Testis (tissue), 2 donors: ENCODE measurements at regions not wholly inside any gene's neighbourhood (a gene's known extent, or its start where the extent isn't known, plus 50 kb on each side); places are given as distances from the start of the nearest gene placed in this dataset.

Source experiments
- DNase-seq: peaks from one replicate; pipeline ENCODE4 v3.0.0-alpha.2; 2019
- H3K27ac ChIP-seq, 2 donors: fragments of 200-600 bp; sonication (generic); one replicate each; pipeline ENCODE4 v1.5.1; 2019
- H3K27me3 ChIP-seq: fragments of 200-600 bp; sonication (generic); one replicate; pipeline ENCODE4 v1.5.1; 2019
- H3K36me3 ChIP-seq: fragments of 200-600 bp; sonication (generic); one replicate; pipeline ENCODE4 v1.5.1; 2017; ENCODE audit warnings: low read depth; ENCODE audit errors: missing control alignments
- H3K4me1 ChIP-seq: fragments of 200-600 bp; sonication (generic); one replicate; pipeline ENCODE4 v1.5.1; 2019
- H3K4me3 ChIP-seq, 2 donors: fragments of 200-600 bp; sonication (generic); one replicate each; pipeline ENCODE4 v1.5.1; 2017 to 2019
- H3K9me3 ChIP-seq: fragments of 200-600 bp; sonication (generic); one replicate; pipeline ENCODE4 v1.5.1; 2017
- CTCF ChIP-seq, 3 experiments: fragments of 450-650 bp in 2 of 3; fragments of 200-600 bp in 1 of 3; sonication (generic) in 1 of 3; IDR thresholded peaks; one replicate each; pipeline ENCODE4 v1.5.1; 2016 to 2019; ENCODE audit warnings: antibody characterized with exemption in 3 of 3, mild to moderate bottlenecking in 2 of 3, moderate library complexity in 1 of 3
- POLR2A ChIP-seq: fragments of 450-650 bp; IDR thresholded peaks from one replicate; pipeline ENCODE4 v1.6.1; 2017; ENCODE audit warnings: antibody characterized with exemption, mild to moderate bottlenecking, moderate library complexity
- WGBS, 2 donors: methylation state at CpG; one replicate each; pipeline ENCODE4 v1.1.5; 2018; 5-methylcytosine and 5-hydroxymethylcytosine counted together
- intact Hi-C: fragments of 100-400 bp; cut with DNase I; formaldehyde crosslinking; loops from one replicate; pipeline ENCODE4 v1.15.1; 2023; ENCODE audit warnings: low total_unique reads

- 24 to 32% methylated on average over 2 of the region's 2 CpGs for WGBS, 2 donors
- Histone ChIP-seq H3K36me3 (no peaks in the 10 kb centered on the region), H3K9me3 (no peaks in the 10 kb centered on the region), H3K4me3 (no peak overlapping the region), H3K27me3 (no peaks in the 10 kb centered on the region), H3K27ac (no peak overlapping the region), H3K4me1 (no peaks in the 10 kb centered on the region)
- intact Hi-C loops, result no loop called here
- no peak for DNase-seq
- TF ChIP-seq POLR2A (no peak), CTCF (IDR thresholded peaks at IDR 0.05) (no peak)
These were observed 1312.2 kb downstream of the PLA2G4A start for GRCh38 chr1:188140958-188141357.

DNA sequence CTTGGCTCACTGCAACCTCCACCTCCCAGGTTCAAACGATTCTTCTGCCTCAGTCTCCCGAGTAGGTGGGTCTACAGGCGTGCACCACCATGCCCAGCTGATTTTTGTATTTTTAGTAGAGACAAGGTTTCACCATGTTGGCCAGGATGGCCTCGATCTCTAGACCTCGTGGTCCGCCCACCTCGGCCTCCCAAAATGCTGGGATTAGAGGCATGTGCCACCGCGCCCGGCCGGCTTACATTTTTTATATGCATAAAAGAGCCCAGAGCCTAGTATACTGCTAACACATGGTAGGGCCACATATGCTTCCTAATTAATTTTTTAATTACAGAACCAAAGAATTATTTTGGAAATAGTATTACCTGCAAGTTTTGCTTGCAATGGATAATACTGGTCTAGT is 1325.4 kb downstream of the PLA2G4A start:
- no peak for DNase-seq
- Histone ChIP-seq H3K36me3 (no peaks in the 10 kb centered on the region), H3K4me1 (no peaks in the 10 kb centered on the region), H3K27me3 (no peaks in the 10 kb centered on the region), H3K4me3 (no peak overlapping the region), H3K27ac (no peak overlapping the region), H3K9me3 (no peaks in the 10 kb centered on the region)
- WGBS, 2 donors, result 89 to 98% methylated on average over 9 to 11 of the region's 11 CpGs
- intact Hi-C loops, result no loop called here
- TF ChIP-seq POLR2A (no peak), CTCF (IDR thresholded peaks at IDR 0.05) (no peak)

GRCh38 chr1:188154761-188155160 is 1326.0 kb downstream of the PLA2G4A start:
- H3K4me3 ChIP-seq, result no peak overlapping the region
- intact Hi-C loops, result no loop called here
- TF ChIP-seq POLR2A, result no peak
- H3K4me1 ChIP-seq, result no peaks in the 10 kb centered on the region
- no peak overlapping the region for H3K27ac ChIP-seq
- no peaks in the 10 kb centered on the region for H3K36me3 ChIP-seq
- no peak for DNase-seq
- 62 to 69% methylated on average over 3 of the region's 3 CpGs for WGBS, 2 donors
- H3K27me3 ChIP-seq, result no peaks in the 10 kb centered on the region
- H3K9me3 ChIP-seq, result no peaks in the 10 kb centered on the region

DNA sequence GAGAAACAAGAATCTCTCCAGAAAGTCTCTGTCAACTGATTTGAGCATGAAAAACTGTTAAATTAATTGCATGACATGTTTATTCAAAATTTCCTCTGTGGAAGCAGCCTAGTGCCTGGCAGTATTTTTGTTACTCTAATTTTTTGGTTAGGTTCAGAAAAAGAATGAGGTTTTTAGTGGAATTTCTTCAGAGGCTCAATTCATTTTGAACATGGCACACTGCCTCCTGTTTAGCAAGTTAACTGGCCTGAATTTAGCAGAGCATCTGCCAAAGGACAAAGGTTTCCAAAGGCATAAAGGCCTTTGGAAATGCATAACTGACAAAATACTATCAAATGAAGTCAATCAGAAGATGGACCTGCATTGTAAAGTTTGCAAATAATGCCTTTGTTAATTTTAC is 1326.5 kb downstream of the PLA2G4A start:
- intact Hi-C loops, result no loop called here
- no peak overlapping the region for H3K27ac ChIP-seq
- H3K4me3 ChIP-seq, result no peak overlapping the region
- H3K4me1 ChIP-seq, result no peaks in the 10 kb centered on the region
- H3K9me3 ChIP-seq, result no peaks in the 10 kb centered on the region
- no peaks in the 10 kb centered on the region for H3K36me3 ChIP-seq
- no peak for TF ChIP-seq POLR2A
- no peak for TF ChIP-seq CTCF (IDR thresholded peaks at IDR 0.05)
- no peaks in the 10 kb centered on the region for H3K27me3 ChIP-seq
- DNase-seq, result no peak

DNA sequence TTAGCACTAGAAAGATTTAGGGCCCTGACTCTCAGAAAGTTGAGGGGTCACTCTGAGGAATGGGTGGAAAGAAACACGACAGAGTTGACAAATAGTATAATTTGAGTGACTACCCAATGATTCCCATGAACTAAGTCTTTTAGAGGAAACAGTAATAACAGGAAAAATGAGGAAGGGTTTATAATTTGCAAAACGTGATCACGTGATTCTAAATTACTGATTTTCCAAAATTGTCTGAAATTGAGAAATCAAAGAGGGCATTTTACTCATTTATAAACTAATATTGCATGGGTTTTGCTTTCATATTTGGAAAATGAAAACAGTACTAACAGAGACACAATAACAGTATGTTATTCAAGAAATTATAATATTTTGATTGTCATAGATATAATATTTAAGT is 1335.7 kb downstream of the PLA2G4A start:
- no peaks in the 10 kb centered on the region for H3K9me3 ChIP-seq
- 66 to 73% methylated on average over 3 of the region's 3 CpGs for WGBS, 2 donors
- H3K4me1 ChIP-seq, result no peaks in the 10 kb centered on the region
- H3K36me3 ChIP-seq, result no peaks in the 10 kb centered on the region
- H3K27me3 ChIP-seq, result no peaks in the 10 kb centered on the region
- no peak overlapping the region for H3K4me3 ChIP-seq
- intact Hi-C loops, result no loop called here
- no peak overlapping the region for H3K27ac ChIP-seq
- TF ChIP-seq POLR2A (no peak), CTCF (IDR thresholded peaks at IDR 0.05) (no peak)
- no peak for DNase-seq
